ENCODE measurements at regions not wholly inside any gene's neighbourhood (a gene's known extent, or its start where the extent isn't known, plus 50 kb on each side); places are given as distances from the start of the nearest gene placed in this dataset.
"Not testable (repeated sequence)": the region's sequence is repeated elsewhere in the genome, so short reads cannot be mapped to it uniquely, and the experiment has no call there.

DNA sequence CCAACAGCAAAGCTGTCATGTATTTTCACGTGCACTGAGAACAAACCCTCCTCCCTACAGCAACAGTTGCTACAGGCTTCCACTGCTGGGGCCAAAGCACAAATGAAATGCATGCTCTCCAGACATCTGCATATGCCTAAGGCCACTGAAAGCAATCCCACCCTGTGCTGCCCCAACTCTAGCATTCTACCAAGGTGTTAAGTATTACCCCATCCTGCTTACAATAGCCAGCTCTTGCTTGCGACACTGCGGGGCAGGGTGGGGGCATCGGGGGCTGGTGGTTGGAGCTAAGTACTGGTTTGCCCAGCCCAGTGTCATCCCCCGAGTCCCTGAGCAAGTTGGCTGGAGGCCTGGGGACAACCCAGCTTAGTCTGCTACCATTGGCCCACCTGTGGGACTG is 742.5 kb downstream of the TDRD15 start:
- no peak for DNase-seq (ENCODE audit: low read depth)
- H3K4me3 ChIP-seq (ENCODE audit: low read depth, low read length), result no peak overlapping the region
- TF ChIP-seq, protein P1, sequence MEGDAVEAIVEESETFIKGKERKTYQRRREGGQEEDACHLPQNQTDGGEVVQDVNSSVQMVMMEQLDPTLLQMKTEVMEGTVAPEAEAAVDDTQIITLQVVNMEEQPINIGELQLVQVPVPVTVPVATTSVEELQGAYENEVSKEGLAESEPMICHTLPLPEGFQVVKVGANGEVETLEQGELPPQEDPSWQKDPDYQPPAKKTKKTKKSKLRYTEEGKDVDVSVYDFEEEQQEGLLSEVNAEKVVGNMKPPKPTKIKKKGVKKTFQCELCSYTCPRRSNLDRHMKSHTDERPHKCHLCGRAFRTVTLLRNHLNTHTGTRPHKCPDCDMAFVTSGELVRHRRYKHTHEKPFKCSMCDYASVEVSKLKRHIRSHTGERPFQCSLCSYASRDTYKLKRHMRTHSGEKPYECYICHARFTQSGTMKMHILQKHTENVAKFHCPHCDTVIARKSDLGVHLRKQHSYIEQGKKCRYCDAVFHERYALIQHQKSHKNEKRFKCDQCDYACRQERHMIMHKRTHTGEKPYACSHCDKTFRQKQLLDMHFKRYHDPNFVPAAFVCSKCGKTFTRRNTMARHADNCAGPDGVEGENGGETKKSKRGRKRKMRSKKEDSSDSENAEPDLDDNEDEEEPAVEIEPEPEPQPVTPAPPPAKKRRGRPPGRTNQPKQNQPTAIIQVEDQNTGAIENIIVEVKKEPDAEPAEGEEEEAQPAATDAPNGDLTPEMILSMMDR (IDR thresholded peaks at IDR 0.05; ENCODE audit: control insufficient read depth, extremely low read depth, insufficient read depth), result no peak

- H3K4me3 ChIP-seq (ENCODE audit: low read depth, low read length), result no peak overlapping the region
- TF ChIP-seq, protein P1 (IDR thresholded peaks at IDR 0.05; ENCODE audit: control insufficient read depth, extremely low read depth, insufficient read depth), result no peak
- no peak for DNase-seq (ENCODE audit: low read depth)
These were observed 764.1 kb downstream of the TDRD15 start for GRCh38 chr2:21887881-21888280.

DNA sequence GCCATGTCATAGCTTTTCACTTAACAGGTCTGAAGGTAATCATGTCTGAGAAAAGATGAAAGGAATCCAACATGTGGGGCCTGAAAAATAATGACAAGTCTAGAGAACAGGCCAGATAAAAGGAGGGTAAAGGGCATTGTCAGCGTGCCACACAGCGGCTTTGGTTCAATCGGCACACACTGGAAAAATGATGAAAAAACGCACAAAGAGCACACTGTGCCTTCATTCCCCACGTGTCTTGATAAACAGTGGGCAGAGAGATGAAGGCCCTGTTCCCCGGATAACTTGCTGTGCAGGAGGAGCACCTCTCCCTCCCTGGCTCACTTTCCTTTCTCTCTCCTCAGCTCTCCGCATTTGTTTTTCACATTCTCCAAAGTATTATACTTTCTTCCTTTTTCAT is 766.3 kb downstream of the TDRD15 start:
- DNase-seq (ENCODE audit: low read depth), result no peak
- H3K4me3 ChIP-seq (ENCODE audit: low read depth, low read length), result no peak overlapping the region
- TF ChIP-seq, protein P1 (IDR thresholded peaks at IDR 0.05; ENCODE audit: control insufficient read depth, extremely low read depth, insufficient read depth), result no peak

GRCh38 chr2:21890716-21891115 is 766.9 kb downstream of the TDRD15 start:
- no peak overlapping the region for H3K4me3 ChIP-seq (ENCODE audit: low read depth, low read length)
- no peak for DNase-seq (ENCODE audit: low read depth)
- TF ChIP-seq, protein P1 (IDR thresholded peaks at IDR 0.05; ENCODE audit: control insufficient read depth, extremely low read depth, insufficient read depth), result no peak

DNA sequence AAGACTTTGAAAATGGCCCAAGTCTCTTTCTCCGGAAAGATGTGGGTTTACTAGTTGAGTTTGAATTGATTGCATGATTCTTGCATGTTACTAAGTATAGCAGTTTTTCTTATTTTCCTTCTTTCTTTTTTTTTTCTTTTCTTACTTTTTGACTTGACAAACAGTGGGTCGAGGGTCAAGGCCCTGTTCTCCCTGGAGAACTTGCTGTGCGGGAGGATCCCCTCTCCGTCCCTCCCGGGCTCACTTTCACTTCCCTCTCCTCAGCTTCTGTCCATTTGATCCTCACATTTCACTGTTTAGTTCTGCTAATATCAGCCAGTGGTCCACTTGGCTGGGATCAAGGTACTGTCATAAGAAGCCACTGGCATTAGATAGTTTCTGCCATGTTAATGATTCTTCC is 767.4 kb downstream of the TDRD15 start:
- DNase-seq (ENCODE audit: low read depth), result no peak
- H3K4me3 ChIP-seq (ENCODE audit: low read depth, low read length), result no peak overlapping the region
- TF ChIP-seq, protein P1 (IDR thresholded peaks at IDR 0.05; ENCODE audit: control insufficient read depth, extremely low read depth, insufficient read depth), result no peak

GRCh38 chr2:21892140-21892539 is 768.4 kb downstream of the TDRD15 start:
- TF ChIP-seq, protein P1 (IDR thresholded peaks at IDR 0.05; ENCODE audit: control insufficient read depth, extremely low read depth, insufficient read depth), result no peak
- no peak for DNase-seq (ENCODE audit: low read depth)
- H3K4me3 ChIP-seq (ENCODE audit: low read depth, low read length), result no peak overlapping the region

DNA sequence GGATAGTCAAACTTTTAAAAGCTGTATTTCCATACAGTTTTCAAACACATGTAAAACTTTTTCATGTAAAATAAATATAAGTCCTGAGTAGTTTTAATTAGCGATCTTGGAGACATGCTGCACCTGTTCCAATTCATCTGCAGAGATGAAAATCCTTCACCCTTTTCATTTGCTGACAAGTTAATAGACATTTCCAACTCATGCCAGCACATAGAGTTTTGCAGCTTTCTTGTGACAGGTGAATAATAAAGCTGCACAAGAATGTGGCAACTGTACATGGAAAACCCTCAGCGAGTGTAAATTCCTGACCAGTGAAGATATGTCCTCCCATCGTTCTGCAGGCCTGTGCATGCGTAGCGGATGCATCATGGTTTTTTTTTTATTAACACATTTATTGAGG is 771.4 kb downstream of the TDRD15 start:
- TF ChIP-seq, protein P1 (IDR thresholded peaks at IDR 0.05; ENCODE audit: control insufficient read depth, extremely low read depth, insufficient read depth), result no peak
- H3K4me3 ChIP-seq (ENCODE audit: low read depth, low read length), result no peak overlapping the region
- DNase-seq (ENCODE audit: low read depth), result no peak

GRCh38 chr2:21908712-21909380 is 785.1 kb downstream of the TDRD15 start:
- H3K4me3 ChIP-seq (ENCODE audit: low read depth, low read length); DNase-seq (ENCODE audit: low read depth): not testable (repeated sequence)

Data from LNCaP clone FGC (cell line).